ELR (cell line): ENCODE measurements at regions not wholly inside any gene's neighbourhood (a gene's known extent, or its start where the extent isn't known, plus 50 kb on each side); places are given as distances from the start of the nearest gene placed in this dataset.
A peak's percentile ranks its signal among the peaks of the same experiment; 100 is the strongest.
"Not testable (repeated sequence)": the region's sequence is repeated elsewhere in the genome, so short reads cannot be mapped to it uniquely, and the experiment has no call there.

ENCODE experiments used
- DNase-seq: peaks from one replicate; pipeline ENCODE4 v3.0.0-alpha.2; 2015; ENCODE audit warnings: low read depth

DNA sequence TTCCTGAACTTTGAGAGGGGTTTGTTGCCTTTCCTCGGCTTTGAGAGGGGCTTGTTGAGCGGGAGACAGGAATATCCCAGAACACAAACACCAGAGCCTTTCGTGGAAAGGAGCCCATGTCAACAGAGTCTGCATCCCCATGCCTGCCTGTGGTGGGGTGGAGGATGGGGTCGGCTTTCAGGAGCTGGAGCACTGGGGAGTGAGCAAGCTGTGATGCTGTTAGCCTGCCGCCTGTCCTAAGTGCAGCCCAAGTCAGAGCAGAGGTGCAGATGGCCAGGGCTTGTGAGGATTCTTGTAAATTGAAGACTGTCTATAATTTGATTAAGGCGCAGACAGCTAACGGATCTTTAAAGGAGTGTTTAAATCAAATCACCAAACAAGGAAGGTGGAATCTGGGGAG, 103.3 kb upstream of the ANK2 start:
- no peak for DNase-seq

- DNase-seq, result no peak
Observed at GRCh38 chr4:112947616-112948015, 101.8 kb upstream of the ANK2 start.

DNA sequence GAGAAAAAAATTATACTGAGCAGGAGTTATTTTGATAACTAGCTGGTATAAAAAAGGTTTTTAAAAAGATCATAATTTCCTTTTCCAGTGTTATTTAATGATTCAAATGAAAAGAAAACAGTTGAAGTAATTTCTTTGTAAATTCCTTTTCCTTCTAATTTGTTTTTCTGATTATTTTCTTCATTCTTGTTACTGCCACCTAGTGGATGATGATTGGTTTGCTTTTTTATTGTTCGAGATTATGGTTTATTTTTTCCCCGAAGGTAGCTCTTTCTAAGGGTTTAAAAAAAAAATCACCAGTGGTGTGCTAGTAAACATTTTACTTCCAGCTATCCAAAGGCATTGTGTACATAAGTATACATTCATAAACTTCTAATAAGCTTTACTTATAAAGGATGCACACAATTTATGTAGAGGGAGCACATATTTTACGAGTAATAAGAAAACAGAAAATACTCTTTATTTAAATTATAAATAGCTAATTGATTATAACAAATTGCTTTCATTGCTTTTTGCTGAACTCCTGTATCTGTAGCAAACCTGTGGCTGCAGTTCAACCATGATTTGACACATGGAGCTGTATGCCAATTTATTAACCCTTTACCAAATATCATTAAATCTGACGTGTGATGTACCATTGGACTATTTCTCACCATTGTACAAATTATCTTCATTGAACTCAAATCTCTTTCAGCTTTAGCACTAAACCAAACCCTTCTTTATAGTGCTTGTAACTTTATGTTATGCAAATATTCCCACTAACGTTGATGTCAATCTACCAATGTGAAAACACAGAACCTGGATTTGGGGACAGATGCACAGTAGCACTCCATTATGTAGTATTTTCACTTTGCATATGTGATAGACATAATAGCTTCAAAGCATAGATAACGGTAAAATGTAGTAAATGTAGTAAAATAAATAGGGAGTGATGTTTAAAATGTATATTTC, 97.8 kb upstream of the ANK2 start:
- DNase-seq, result peak; percentile 45

GRCh38 chr4:112952313-112952700, 97.1 kb upstream of the ANK2 start:
- DNase-seq, result no peak

GRCh38 chr4:112953262-112953661, 96.2 kb upstream of the ANK2 start:
- DNase-seq, result no peak

DNA sequence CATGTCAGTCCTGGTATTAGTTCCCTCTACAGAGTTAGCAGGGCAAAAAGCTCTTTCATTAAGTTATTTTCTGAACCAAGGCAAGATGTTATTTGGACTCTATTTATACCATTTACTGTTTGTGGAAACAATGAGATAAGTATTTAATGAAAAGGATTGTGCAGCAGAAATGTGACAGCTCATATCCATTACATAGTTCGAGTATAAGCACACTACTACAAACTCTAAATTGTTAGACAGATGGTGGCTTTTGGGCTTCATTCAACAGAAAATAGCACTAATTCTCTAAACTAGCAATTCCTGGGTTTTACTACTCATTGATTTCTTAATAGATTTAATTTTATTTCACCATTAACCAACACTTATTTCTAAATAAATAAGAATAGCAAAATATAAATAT, 95.2 kb upstream of the ANK2 start:
- no peak for DNase-seq

DNA sequence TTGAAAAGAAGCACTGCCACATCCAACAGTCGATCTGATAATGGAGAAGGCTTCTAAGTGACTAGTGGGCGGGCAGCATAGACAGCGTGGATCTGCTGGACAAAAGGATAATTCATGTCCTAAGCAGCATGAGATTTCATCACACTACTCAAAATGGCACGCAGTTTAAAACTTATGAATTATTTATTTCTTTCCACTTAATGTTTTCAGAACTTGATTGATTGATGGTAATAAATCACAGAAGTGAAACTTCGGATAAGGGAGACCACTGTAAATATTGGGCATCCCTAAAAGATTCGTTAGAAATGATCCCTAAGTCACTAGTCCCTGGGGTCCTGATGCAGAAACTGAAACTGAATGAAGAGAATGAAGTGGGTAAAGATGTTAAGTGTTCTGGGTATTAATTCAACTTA, 93.0 kb upstream of the ANK2 start:
- DNase-seq, result no peak

DNA sequence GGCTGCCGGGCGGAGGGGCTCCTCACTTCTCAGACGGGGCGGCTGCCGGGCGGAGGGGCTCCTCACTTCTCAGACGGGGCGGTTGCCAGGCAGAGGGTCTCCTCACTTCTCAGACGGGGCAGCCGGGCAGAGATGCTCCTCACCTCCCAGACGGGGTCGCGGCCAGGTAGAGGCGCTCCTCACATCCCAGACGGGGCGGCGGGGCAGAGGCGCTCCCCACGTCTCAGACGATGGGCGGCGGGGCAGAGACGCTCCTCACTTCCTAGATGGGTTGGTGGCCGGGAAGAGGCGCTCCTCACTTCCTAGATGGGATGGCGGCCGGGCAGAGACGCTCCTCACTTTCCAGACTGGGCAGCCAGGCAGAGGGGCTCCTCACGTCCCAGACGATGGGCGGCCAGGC, 91.7 kb upstream of the ANK2 start:
- not testable (repeated sequence) for DNase-seq

GRCh38 chr4:112966701-112967488, 82.6 kb upstream of the ANK2 start:
- no peak for DNase-seq

GRCh38 chr4:112968451-112969159, 80.8 kb upstream of the ANK2 start:
- peak; percentile 66 for DNase-seq

DNA sequence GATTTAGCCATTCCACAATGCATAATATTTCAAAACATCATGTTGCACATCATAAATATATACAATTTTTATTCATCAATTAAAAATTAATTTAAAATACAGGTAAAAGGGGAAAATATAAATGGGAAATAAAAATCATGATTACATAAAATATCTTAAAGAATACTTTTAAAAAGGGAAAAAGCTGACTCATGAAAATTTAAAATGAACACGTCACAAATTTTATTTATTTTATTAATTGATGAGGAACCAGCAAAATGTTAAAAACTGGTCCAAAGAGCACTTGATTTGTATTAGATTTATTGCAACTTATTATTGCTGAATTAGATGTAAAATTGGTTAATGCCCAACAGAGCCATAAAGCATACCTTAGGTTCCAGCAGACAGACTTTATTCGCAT, 78.5 kb upstream of the ANK2 start:
- DNase-seq, result no peak

- DNase-seq, result no peak
Observed at GRCh38 chr4:112973750-112974251, 75.7 kb upstream of the ANK2 start.

GRCh38 chr4:112975567-112976355, 73.7 kb upstream of the ANK2 start:
- DNase-seq, result peak; percentile 73

- peak; percentile 80 for DNase-seq
Observed at GRCh38 chr4:112978691-112979472, 70.6 kb upstream of the ANK2 start.

- no peak for DNase-seq
Observed at GRCh38 chr4:112979881-112980421, 69.5 kb upstream of the ANK2 start.

DNA sequence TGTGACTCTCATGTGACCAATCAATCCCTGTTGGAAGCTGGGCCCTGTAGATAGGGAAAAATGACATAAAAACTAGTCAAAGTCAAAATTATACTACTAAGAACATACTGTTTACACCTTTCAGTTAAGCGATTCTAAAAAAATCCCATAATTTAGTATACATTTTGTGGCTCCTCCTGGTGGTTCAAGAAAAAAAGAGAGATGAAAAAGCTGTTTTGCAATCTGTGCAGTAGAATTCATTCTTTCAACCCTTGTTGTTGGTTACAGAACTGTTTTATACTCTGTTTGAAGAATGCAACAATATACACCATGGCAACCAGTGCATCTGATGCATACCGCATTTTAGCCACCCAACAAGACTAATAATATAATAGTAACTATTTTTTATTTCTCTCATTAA, 66.8 kb upstream of the ANK2 start:
- peak; percentile 16 for DNase-seq

GRCh38 chr4:112994732-112995464, 54.6 kb upstream of the ANK2 start:
- no peak for DNase-seq
